ENCODE measurements at regions not wholly inside any gene's neighbourhood (a gene's known extent, or its start where the extent isn't known, plus 50 kb on each side); places are given as distances from the start of the nearest gene placed in this dataset.

DNA sequence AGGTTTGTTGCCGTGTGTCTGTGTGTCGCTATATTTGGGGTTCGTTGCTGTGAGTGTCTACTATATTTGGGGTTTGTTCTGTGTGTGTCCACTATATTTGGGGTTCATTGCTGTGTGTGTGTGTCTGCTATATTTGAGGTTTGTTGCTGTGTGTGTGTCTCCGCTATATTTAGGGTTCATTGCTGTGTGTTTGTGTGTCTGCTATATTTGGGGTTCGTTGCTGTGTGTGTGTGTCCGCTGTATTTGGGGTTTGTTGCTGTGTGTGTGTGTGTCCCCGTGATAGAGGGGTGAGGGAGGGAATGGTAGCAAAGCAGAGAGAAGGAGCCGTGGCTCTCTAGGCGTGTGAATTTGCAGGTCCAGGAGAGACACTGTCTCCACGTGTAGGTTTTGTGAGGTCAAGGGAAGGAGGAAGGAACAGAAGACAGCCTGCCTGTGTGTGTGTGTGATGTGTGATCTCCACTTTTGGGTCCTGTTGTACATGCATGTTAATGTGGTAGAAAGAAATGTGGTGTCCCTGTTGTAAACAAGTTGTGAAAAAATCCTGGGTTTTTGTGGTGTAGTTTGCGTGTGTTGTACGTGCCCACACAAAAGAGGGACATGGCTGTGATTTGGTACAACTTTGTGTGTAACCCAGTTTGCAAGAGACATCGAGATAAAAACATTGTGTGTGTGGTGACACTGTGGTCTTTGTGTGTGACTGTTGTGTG lies 56.3 kb upstream of the ECE1 start:
- DNase-seq: no peak

- no peak for DNase-seq
Measured at GRCh38 chr1:21344750-21345443, 54.6 kb upstream of the ECE1 start.

GRCh38 chr1:21344098-21344749 lies 54.0 kb upstream of the ECE1 start:
- no peak for DNase-seq

DNA sequence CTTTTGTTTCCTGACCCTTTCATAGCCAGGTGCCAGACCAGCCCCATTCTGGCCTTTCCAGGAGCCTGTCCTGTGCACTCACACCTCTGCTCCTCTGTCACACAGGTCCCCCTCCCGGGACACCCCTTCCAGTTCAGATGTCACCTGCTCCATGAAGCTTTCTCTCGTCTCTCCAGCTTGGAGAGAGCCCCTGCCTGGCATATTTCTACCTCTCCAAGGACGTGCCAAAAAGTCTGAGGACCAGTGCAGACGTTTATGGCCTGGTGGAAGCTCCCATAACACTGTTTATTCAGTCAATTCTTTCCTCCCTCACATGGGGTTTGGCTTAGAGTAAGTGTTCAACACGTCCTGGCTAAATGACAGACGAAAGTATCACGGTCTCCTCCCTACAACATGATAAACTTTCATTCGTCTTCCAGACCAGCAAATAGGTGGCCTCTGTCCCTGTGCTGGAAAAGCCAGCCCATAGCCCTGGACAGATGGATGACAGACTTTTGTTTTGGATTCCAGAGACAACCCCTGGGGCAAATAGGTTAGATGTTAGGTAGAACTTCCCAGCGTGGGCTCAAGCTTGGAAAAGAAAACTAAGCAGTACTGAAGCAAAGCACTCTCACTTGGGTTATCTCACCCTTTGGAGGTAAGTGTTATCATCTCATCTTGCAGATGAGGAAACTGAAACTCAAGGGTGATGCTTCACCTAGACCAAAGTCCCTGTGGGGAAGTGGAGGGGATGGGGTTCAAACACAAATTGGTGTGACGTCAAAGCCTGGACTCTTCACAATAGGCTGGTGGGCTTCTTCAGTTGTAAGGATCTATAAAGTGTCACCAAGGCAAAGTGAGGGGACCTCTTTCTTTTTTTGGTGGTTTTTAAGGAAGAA lies 52.9 kb upstream of the ECE1 start:
- DNase-seq: no peak

- DNase-seq: no peak
Measured at GRCh38 chr1:21341517-21342078, 51.3 kb upstream of the ECE1 start.

DNA sequence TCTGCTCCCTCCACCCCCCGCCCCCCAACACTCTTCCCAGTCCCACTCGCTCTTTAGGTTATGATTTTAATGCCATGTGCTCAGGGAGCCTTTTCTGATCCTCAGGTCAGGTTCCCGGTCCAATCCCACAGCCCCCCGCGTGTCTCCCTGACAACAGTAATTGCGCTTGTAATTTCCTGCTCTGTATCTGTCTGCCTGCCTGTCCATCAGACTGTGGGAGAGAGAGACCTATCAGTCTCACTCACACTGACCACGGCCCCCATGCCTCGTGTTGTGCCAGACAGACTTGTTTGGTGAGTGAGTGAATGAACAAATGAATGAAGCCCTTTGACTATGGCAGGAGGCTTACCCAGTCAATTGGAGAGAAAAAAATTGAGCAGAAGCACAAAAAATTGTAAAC lies 50.8 kb upstream of the ECE1 start:
- no peak for DNase-seq

- no peak for DNase-seq
Measured at GRCh38 chr1:21340230-21340945, 50.1 kb upstream of the ECE1 start.

Data from activated T-cell treated with anti-CD3 and anti-CD28 coated beads, Interleukin-2, amount 50 U/mL, for 1 hour (primary cell).